ENCODE measurements at regions not wholly inside any gene's neighbourhood (a gene's known extent, or its start where the extent isn't known, plus 50 kb on each side); places are given as distances from the start of the nearest gene placed in this dataset.

DNA sequence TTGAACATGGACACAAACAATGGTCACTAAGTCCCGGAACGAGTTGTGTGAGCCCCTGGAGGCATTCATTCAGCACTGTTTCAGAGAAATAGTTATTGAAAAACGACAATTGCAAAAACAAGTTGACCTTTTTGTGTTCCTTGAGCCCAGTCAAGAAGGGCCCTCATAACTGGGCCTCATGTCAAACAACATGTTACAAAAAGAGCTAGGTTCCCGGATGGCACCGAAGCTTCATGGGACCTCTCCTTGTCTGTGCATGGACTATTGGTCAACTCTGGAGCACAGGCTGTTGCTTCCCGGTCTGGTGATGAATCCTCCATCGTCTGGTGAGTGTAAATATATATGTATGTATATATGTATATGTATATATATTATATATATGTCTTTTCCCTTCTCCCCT is 176.6 kb downstream of the ALG10 start:
- TF ChIP-seq, protein P1, sequence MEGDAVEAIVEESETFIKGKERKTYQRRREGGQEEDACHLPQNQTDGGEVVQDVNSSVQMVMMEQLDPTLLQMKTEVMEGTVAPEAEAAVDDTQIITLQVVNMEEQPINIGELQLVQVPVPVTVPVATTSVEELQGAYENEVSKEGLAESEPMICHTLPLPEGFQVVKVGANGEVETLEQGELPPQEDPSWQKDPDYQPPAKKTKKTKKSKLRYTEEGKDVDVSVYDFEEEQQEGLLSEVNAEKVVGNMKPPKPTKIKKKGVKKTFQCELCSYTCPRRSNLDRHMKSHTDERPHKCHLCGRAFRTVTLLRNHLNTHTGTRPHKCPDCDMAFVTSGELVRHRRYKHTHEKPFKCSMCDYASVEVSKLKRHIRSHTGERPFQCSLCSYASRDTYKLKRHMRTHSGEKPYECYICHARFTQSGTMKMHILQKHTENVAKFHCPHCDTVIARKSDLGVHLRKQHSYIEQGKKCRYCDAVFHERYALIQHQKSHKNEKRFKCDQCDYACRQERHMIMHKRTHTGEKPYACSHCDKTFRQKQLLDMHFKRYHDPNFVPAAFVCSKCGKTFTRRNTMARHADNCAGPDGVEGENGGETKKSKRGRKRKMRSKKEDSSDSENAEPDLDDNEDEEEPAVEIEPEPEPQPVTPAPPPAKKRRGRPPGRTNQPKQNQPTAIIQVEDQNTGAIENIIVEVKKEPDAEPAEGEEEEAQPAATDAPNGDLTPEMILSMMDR (conservative IDR thresholded peaks at IDR 0.05), result no peak
- H3K27ac ChIP-seq, result no peak overlapping the region

GRCh38 chr12:34203866-34204620 is 181.7 kb downstream of the ALG10 start:
- TF ChIP-seq, protein P1 (conservative IDR thresholded peaks at IDR 0.05), result no peak
- no peak overlapping the region for H3K27ac ChIP-seq

DNA sequence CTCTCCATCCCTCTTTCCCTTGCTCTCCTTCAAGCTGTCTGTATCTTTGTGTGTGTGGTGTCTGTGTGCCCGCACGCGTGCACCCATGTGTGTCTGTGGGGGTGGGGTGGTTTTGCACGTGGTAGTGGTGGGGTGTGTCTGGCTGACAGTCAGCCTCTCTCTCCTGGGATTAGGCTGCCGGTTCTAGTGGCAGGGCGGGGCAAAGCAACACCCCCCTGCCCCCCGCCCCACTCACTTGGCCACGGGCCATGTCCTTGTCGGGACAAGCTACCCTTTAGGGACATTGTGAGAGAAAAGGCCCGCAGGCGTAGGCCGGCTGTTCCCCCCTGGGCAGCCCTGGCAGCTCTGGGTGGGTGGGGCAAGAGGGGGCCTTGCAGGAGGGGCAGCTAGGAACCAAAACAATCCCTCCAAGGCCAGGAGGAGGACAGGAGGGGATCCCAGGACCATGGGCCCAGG is 182.6 kb downstream of the ALG10 start:
- TF ChIP-seq, protein P1 (conservative IDR thresholded peaks at IDR 0.05), result no peak
- no peak overlapping the region for H3K27ac ChIP-seq

- TF ChIP-seq, protein P1 (conservative IDR thresholded peaks at IDR 0.05), result no peak
Measured at GRCh38 chr12:34205401-34205800, 183.1 kb downstream of the ALG10 start.

GRCh38 chr12:34206061-34206785 is 183.9 kb downstream of the ALG10 start:
- TF ChIP-seq, protein P1 (conservative IDR thresholded peaks at IDR 0.05), result no peak

More at GRCh38 chr12:34205401-34205800, 183.1 kb downstream of the ALG10 start:
- H3K27ac ChIP-seq, result no peak overlapping the region

DNA sequence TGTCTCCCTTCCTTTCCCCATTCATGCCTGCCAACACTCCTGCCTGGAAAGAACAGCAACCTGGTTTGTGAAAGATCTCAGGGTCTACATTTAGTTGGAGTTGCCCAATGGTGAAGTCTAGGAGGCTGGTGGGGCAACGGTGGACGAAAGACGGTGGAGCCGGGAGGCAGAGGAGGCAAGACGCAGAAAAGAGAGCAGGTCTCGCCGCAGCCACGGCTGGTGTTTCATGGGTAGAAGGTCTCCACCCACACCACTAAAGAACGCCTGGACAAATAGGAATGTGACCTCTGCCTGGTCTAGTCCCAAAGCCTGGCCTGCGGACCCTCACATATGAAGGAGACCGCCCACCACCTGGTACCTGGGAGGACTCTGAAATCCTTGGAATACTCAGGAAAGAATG is 185.6 kb downstream of the ALG10 start:
- no peak overlapping the region for H3K27ac ChIP-seq
- TF ChIP-seq, protein P1 (conservative IDR thresholded peaks at IDR 0.05), result no peak

More at GRCh38 chr12:34206061-34206785, 183.9 kb downstream of the ALG10 start:
- no peak overlapping the region for H3K27ac ChIP-seq

All from VCaP (cell line).